ENCODE measurements at regions not wholly inside any gene's neighbourhood (a gene's known extent, or its start where the extent isn't known, plus 50 kb on each side); places are given as distances from the start of the nearest gene placed in this dataset.
A peak's percentile ranks its signal among the peaks of the same experiment; 100 is the strongest.
"Not testable (repeated sequence)": the region's sequence is repeated elsewhere in the genome, so short reads cannot be mapped to it uniquely, and the experiment has no call there.

GRCh38 chr5:110258460-110259216, 467.8 kb downstream of the TMEM232 start:
- peak; percentile 79 for DNase-seq

GRCh38 chr5:110262749-110263148, 463.7 kb downstream of the TMEM232 start:
- no peak for DNase-seq

GRCh38 chr5:110264661-110265060, 461.8 kb downstream of the TMEM232 start:
- DNase-seq, result no peak

- DNase-seq, result no peak
These were observed 461.3 kb downstream of the TMEM232 start for GRCh38 chr5:110265162-110265561.

- DNase-seq, result no peak
These were observed 458.8 kb downstream of the TMEM232 start for GRCh38 chr5:110267714-110268113.

GRCh38 chr5:110268283-110268682, 458.2 kb downstream of the TMEM232 start:
- no peak for DNase-seq

GRCh38 chr5:110268985-110269384, 457.5 kb downstream of the TMEM232 start:
- no peak for DNase-seq

GRCh38 chr5:110269478-110270142, 456.9 kb downstream of the TMEM232 start:
- no peak for DNase-seq

- no peak for DNase-seq
These were observed 450.6 kb downstream of the TMEM232 start for GRCh38 chr5:110275878-110276277.

- DNase-seq, result not testable (repeated sequence)
These were observed 448.0 kb downstream of the TMEM232 start for GRCh38 chr5:110278449-110278848.

GRCh38 chr5:110284121-110284520, 442.4 kb downstream of the TMEM232 start:
- not testable (repeated sequence) for DNase-seq

- no peak for DNase-seq
These were observed 437.5 kb downstream of the TMEM232 start for GRCh38 chr5:110288766-110289511.

GRCh38 chr5:110289512-110289810, 437.0 kb downstream of the TMEM232 start:
- DNase-seq, result no peak

GRCh38 chr5:110290542-110290941, 435.9 kb downstream of the TMEM232 start:
- DNase-seq, result no peak

- no peak for DNase-seq
These were observed 432.2 kb downstream of the TMEM232 start for GRCh38 chr5:110294281-110294680.

- DNase-seq, result no peak
These were observed 429.3 kb downstream of the TMEM232 start for GRCh38 chr5:110297152-110297670.

- DNase-seq, result no peak
These were observed 422.3 kb downstream of the TMEM232 start for GRCh38 chr5:110304176-110304575.

- no peak for DNase-seq
These were observed 419.8 kb downstream of the TMEM232 start for GRCh38 chr5:110306650-110307049.

GRCh38 chr5:110309222-110309621, 417.2 kb downstream of the TMEM232 start:
- DNase-seq, result no peak

GRCh38 chr5:110316566-110316965, 409.9 kb downstream of the TMEM232 start:
- not testable (repeated sequence) for DNase-seq

- no peak for DNase-seq
These were observed 405.4 kb downstream of the TMEM232 start for GRCh38 chr5:110321117-110321516.

- DNase-seq, result no peak
These were observed 403.1 kb downstream of the TMEM232 start for GRCh38 chr5:110323357-110323756.

GRCh38 chr5:110323832-110324231, 402.6 kb downstream of the TMEM232 start:
- no peak for DNase-seq

- no peak for DNase-seq
These were observed 401.6 kb downstream of the TMEM232 start for GRCh38 chr5:110324876-110325275.

Data from retina (tissue), 1 donor.